Neural cell (in vitro differentiated cells): ENCODE measurements at regions not wholly inside any gene's neighbourhood (a gene's known extent, or its start where the extent isn't known, plus 50 kb on each side); places are given as distances from the start of the nearest gene placed in this dataset.

Experiments
- H2AFZ ChIP-seq: fragments of 200-600, 300-800 bp; sonication (generic), shearing (Covaris generic); 2 replicates; pipeline ENCODE4 v1.6.0; 2014; ENCODE audit warnings: low read depth, mild to moderate bottlenecking, antibody characterized with exemption, low read length, moderate library complexity
- H3F3A ChIP-seq: fragments of 200-600 bp; shearing (Covaris generic); 2 replicates; pipeline ENCODE4 v1.6.1; 2016; ENCODE audit warnings: mild to moderate bottlenecking, moderate library complexity, mixed read lengths, antibody characterized with exemption, low read length; ENCODE audit not compliant: insufficient read depth, poor library complexity, severe bottlenecking
- H3K27ac ChIP-seq: fragments of 200-600, 300-800 bp; sonication (generic), shearing (Covaris generic); 2 replicates; pipeline ENCODE4 v1.5.1; 2014; ENCODE audit warnings: mild to moderate bottlenecking, low read length, moderate library complexity
- H3K27me3 ChIP-seq: fragments of 300-800, 200-600 bp; sonication (generic), shearing (Covaris generic); 2 replicates; pipeline ENCODE4 v1.6.0; 2014; ENCODE audit warnings: mild to moderate bottlenecking, low read depth, low read length, moderate library complexity; ENCODE audit not compliant: insufficient read depth
- H3K36me3 ChIP-seq: fragments of 300-800, 200-600 bp; sonication (generic), shearing (Covaris generic); 2 replicates; pipeline ENCODE4 v1.5.1; 2014; ENCODE audit warnings: mild to moderate bottlenecking, antibody characterized with exemption, low read length, moderate library complexity; ENCODE audit not compliant: insufficient read depth
- H3K4me2 ChIP-seq: fragments of 300-800, 200-600 bp; sonication (generic), shearing (Covaris generic); 2 replicates; pipeline ENCODE4 v1.6.0; 2014; ENCODE audit warnings: mild to moderate bottlenecking, low read length
- H3K4me3 ChIP-seq: fragments of 300-800, 200-600 bp; sonication (generic), shearing (Covaris generic); 2 replicates; pipeline ENCODE4 v1.5.1; 2014; ENCODE audit warnings: mild to moderate bottlenecking, low read length, moderate library complexity
- H3K79me2 ChIP-seq: fragments of 200-600 bp; shearing (Covaris generic); replicated peaks from 2 replicates; pipeline ENCODE4 v1.6.0; 2014; ENCODE audit warnings: mild to moderate bottlenecking, low read length, moderate library complexity; ENCODE audit not compliant: insufficient read depth
- H3K9ac ChIP-seq: fragments of 300-800, 200-600 bp; sonication (generic), shearing (Covaris generic); 2 replicates; pipeline ENCODE4 v1.6.1; 2016; ENCODE audit warnings: mild to moderate bottlenecking, low read length, mixed read lengths
- H3K9me2 ChIP-seq: fragments of 200-600 bp; shearing (Covaris generic); 2 replicates; pipeline ENCODE4 v1.6.1; 2016; ENCODE audit warnings: mild to moderate bottlenecking, low read length, mixed read lengths; ENCODE audit not compliant: insufficient read depth
- H3K9me3 ChIP-seq: fragments of 200-600, 300-800 bp; sonication (generic), shearing (Covaris generic); 2 replicates; pipeline ENCODE4 v1.6.1; 2016; ENCODE audit warnings: mild to moderate bottlenecking, mixed run types, low read length, moderate library complexity, mixed read lengths
- H4K20me1 ChIP-seq: fragments of 200-600 bp; shearing (Covaris generic); 2 replicates; pipeline ENCODE4 v1.6.1; 2016; ENCODE audit warnings: mild to moderate bottlenecking, mixed run types; ENCODE audit not compliant: insufficient read depth
- CTCF ChIP-seq: fragments of 450-650 bp; IDR thresholded peaks from 2 replicates; pipeline ENCODE4 v1.5.1; 2014; ENCODE audit warnings: antibody characterized with exemption, mild to moderate bottlenecking, moderate library complexity; ENCODE audit not compliant: poor library complexity, severe bottlenecking
- EP300 ChIP-seq: fragments of 450-650 bp; conservative IDR thresholded peaks from 2 replicates; pipeline ENCODE4 v1.6.1; 2014; ENCODE audit warnings: antibody characterized with exemption, mild to moderate bottlenecking, moderate library complexity; ENCODE audit not compliant: poor library complexity, severe bottlenecking
- EZH2 ChIP-seq: fragments of 200-600, 300-800 bp; shearing (Covaris generic), sonication (generic); IDR thresholded peaks from 2 replicates; pipeline ENCODE4 v1.6.1; 2014; ENCODE audit warnings: antibody characterized with exemption, low read length, borderline replicate concordance, mild to moderate bottlenecking; ENCODE audit not compliant: insufficient read depth, poor library complexity, severe bottlenecking
- MXI1 ChIP-seq: fragments of 450-650 bp; conservative IDR thresholded peaks from 2 replicates; pipeline ENCODE4 v1.6.1; 2014; ENCODE audit warnings: antibody characterized with exemption, mild to moderate bottlenecking; ENCODE audit not compliant: poor library complexity, severe bottlenecking
- POLR2AphosphoS5 ChIP-seq: IDR thresholded peaks from 2 replicates; pipeline ENCODE4 v1.6.1; 2012
- RAD21 ChIP-seq: fragments of 450-650 bp; conservative IDR thresholded peaks from 2 replicates; pipeline ENCODE4 v1.6.1; 2014; ENCODE audit warnings: antibody characterized with exemption, mild to moderate bottlenecking, moderate library complexity
- REST ChIP-seq: IDR thresholded peaks from 2 replicates; pipeline ENCODE4 v1.6.1; 2012; ENCODE audit warnings: borderline replicate concordance
- SMC3 ChIP-seq: fragments of 450-650 bp; conservative IDR thresholded peaks from 2 replicates; pipeline ENCODE4 v1.6.1; 2014; ENCODE audit warnings: antibody characterized with exemption, mild to moderate bottlenecking, moderate library complexity; ENCODE audit not compliant: poor library complexity
- TAF1 ChIP-seq: IDR thresholded peaks from 2 replicates; pipeline ENCODE4 v1.6.1; 2012; ENCODE audit warnings: low read depth

GRCh38 chr17:77271411-77271810 is 130.6 kb downstream of the SEC14L1 start:
- Histone ChIP-seq H4K20me1 (no peaks in the 10 kb centered on the region), H3K9me3 (no peaks in the 10 kb centered on the region), H3K4me3 (no peak overlapping the region), H3K9ac (no peak overlapping the region), H3K27ac (no peak overlapping the region), H3K27me3 (no peaks in the 10 kb centered on the region), H3K36me3 (no peaks in the 10 kb centered on the region), H3K9me2 (no peaks in the 10 kb centered on the region), H2AFZ (no peak overlapping the region), H3K4me2 (no peak overlapping the region), H3K79me2 (no peaks in the 10 kb centered on the region), H3F3A (no peaks in the 10 kb centered on the region)
- TF ChIP-seq TAF1 = no peak
- TF ChIP-seq RAD21 = no peak
- TF ChIP-seq EZH2 = no peak
- no peak for TF ChIP-seq CTCF
- TF ChIP-seq EP300 = no peak
- no peak for TF ChIP-seq MXI1
- TF ChIP-seq SMC3 = no peak
- no peak for TF ChIP-seq REST
- no peak for TF ChIP-seq POLR2AphosphoS5

- H3K4me3 ChIP-seq = no peak overlapping the region
- no peaks in the 10 kb centered on the region for H3K79me2 ChIP-seq
- H2AFZ ChIP-seq = no peak overlapping the region
- no peaks in the 10 kb centered on the region for H3K9me3 ChIP-seq
- no peak overlapping the region for H3K4me2 ChIP-seq
- no peaks in the 10 kb centered on the region for H4K20me1 ChIP-seq
- no peaks in the 10 kb centered on the region for H3F3A ChIP-seq
- H3K9ac ChIP-seq = no peak overlapping the region
- no peak overlapping the region for H3K27ac ChIP-seq
- no peaks in the 10 kb centered on the region for H3K9me2 ChIP-seq
- no peaks in the 10 kb centered on the region for H3K27me3 ChIP-seq
- TF ChIP-seq EP300 (no peak), TAF1 (no peak), RAD21 (no peak), REST (no peak), EZH2 (no peak), MXI1 (no peak), CTCF (no peak), POLR2AphosphoS5 (no peak), SMC3 (no peak)
- no peaks in the 10 kb centered on the region for H3K36me3 ChIP-seq
These were observed 132.8 kb downstream of the SEC14L1 start for GRCh38 chr17:77273397-77274085.
